Putamen (tissue), 1 donor: ENCODE measurements at regions not wholly inside any gene's neighbourhood (a gene's known extent, or its start where the extent isn't known, plus 50 kb on each side); places are given as distances from the start of the nearest gene placed in this dataset.

Source experiments
- DNase-seq: peaks from one replicate; pipeline ENCODE4 v3.0.0-alpha.2; 2016; ENCODE audit warnings: low spot score

DNA sequence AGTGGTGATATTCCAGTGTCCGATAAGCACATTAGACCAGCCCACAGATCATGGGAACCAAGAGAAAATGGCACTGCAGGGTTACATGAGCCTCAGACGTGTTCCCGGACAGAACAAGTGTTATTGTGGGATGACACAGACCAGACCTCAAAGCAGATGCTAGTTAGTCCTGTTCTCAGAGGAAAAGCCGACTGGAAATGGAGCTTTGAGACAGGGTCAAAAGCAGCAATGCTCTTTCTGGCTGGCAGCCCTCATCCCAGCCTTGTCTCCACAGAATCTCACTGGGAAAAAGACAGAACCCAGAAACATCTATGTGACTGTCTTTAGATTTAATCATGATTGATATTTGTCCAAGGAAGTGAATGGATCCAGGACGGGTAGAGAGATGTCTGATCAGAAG is 506.8 kb downstream of the INSC start:
- DNase-seq, result no peak

DNA sequence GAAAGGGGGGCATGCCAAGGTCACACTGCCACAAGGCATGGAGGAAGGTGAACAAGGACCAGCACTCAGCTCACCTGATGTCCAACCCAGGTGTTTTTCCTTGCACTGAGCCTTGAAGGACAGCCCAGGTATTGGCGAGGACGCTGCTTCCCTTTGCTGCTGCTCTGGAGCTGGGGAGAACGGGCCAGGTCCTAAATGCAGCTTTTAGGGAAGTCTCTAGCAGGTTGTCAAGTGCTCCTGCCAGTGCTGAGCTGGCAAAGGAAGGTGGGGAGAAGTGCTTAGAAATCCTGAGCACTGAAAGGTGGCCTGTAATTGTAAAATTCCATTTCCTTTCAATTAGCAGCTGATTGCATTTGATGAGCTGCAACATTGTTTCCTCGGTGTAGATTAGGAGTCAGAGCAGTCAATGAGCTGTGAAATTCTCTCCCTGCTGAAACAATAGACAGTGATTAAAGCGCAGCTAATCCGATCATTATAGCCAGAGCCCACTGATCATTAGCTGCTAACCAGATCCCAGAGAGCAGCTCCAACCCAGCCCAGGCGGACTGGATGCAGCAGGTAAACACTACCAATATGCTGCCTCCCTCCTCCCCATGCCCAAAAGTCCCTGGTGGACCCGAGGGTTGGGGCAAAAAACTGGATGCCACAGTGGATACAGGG is 507.6 kb downstream of the INSC start:
- no peak for DNase-seq

DNA sequence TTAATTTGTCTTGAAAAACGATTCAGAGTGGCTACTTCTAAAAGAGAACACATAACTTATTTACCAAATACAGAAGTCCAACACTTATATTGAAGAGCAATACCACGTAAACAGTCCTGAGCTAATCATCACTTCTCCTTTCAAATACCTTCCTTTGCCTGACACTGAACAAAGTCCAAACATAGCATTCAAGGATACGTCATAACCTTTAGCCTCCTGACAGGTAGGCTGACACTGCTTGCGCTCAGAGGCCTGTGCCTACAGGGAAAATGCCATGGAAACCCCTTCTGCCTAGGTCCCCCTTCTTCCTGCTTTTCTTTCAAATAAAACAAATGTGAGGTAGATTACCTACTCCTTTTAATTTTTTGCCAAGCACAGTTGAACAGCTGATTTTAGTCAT is 510.0 kb downstream of the INSC start:
- DNase-seq, result no peak

DNA sequence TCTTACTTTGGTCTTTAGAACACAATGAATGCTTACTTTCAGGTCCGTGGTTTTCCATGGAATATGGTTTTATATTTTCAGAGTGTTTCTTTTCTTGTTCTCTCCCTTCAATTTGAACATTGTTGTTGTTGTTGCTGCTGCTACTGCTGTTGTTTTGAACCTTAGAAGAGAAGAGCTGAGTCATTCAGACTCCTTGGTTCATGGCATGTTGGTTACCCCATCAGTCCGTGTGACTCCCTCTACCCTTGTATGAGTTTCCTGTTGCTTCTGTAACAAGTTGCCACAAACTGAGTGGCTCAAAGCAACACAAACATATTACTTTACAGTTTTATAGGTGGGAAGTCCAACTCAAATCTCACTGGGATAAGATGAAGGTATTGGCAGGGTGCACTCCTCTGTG is 511.0 kb downstream of the INSC start:
- no peak for DNase-seq

DNA sequence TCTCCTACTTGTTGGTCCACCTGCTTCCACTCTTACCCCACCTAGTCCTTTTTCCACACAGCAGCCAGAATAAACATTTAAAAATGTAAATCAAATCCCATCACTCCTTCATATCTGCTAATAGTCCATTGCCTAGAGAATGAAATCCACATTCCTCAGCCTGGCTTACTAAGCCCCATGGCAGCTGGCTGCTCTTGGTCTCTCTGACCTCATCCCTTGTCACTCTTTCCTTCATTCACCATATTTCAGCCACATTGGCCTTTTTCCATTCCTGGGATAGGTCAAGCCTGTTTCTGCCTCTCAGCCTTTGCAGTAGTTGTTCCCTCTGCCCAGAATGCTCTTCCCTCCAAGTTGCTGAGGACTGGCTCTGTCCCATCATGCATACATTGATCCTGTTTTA is 512.8 kb downstream of the INSC start:
- no peak for DNase-seq

DNA sequence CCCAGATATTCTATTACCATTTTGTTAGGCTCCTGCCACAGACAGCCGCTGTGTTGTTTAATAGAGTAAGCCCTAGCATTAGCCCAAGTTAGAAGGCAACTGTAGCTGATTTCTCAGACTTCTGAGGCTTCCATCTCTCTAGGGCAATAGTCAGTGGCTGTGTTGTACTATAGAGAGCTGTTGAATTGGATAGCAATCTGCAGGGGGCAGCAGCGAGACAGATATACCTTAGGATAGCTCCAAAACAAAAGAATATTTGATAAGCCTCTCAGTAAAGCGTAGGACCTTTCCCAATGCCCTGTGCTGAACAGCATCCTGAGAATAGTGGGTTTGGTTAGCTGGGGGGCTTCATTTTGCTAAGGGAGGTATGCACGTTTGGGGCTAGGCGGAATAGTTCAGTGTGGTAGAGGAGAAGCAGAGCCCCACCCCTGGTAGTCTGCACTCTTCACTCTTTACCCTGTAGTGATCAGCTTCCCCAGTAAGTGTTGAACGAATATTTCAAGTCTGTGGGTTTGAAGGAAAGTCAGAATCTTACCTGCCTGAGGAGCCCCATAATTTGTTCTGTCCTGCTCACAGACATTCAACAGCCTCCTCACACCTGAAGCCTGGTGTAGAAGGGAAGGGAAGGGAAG is 515.1 kb downstream of the INSC start:
- no peak for DNase-seq

DNA sequence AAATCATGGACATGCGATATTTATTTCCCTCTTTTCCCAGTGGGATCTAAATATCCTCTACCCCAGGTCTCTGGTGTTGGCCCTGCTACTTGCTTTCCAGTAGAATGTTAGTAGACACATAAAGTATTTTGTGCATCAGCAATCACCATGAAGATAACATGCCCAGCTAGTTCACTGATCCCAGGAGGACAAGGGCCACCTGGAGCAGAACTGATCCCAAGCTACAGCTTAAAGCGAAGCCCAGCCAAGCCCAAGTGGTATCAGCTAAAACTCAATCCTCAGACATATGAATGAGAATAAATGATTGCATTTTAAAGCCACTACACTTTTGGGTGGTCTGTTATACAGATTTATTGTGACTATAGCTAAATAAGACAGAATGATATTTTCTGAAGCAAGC is 516.2 kb downstream of the INSC start:
- DNase-seq, result no peak

DNA sequence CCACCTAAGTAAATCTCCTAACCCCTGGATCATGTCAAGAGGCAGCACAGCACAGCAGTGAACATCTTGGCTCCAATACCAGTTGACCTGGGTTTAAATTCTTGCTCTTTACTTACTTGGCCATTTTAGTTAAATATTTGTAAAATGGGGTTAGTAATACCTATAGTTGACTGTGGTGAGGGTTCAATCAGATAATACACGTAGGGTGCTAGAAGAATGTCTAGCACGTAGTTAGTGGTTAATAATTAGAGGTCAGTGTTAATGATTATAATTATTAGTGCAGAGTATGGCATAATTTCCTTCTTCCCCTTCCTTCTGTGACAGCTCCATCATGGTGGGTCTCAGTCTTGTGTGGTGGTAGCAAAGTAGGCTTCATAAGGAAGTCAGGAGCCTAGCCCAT is 520.8 kb downstream of the INSC start:
- no peak for DNase-seq

DNA sequence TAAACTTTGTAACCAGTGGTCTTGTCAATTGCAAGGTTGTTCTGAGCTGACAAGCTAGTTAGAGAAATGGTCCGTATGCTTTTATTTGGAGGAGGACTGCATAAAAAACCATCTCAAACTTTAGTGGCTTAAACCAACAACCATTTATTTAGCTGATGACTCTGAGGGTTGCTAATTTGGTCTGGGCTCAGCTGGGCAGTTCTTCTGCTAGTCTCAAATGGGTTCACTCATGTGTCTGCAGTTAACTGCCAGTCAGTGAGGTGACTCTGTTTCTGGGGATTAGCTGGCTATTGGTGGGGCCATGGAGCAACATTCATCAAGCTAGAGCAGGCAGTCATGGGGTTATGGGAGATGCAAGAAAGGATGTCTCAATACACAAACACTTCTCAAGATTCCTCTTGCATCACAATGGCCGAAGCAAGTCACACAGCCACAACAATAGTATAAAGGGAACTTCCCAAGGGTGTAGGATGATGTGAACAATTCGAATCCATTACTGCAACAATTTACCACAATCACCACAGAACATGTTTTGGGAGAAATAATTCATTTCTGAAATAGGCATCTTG is 521.9 kb downstream of the INSC start:
- DNase-seq, result no peak

DNA sequence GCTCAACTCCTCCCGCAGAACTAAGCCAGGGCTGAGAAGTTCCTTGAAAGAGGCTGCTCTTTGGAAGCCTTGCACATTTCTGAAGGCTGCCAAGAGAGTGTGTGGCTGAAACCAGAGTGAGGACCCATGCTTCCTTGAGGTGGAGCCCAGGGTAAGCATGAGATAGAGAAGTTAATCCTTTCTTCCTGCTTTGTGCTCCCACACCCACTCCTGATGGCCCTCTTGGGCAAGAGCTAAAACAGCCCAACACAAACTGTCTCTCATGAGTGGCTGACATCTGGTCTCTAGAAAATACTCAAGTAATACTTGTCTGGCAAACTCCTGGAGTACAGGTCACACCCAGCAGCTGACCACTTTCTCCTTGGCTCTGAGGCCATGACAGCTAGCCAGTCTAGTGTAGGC is 523.7 kb downstream of the INSC start:
- DNase-seq, result no peak

DNA sequence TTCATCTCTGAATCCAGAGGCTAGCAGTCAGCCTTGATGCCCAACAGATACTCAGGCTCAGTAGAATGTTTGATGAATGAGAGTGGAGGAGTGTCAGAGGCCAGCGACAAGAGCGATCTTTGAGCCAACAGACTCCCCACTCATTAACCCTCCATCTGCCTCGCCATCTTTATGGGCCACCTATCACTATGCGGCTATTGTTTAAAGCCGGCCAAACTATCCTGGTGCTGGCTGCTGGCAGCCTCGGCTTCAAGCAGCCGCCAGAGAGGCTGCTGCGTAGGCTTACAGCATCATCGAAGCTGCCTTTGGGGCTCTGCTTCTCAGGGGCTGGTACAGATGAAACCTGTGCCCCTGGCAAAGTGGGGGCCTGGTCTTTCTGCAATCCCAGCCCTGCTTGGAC is 525.6 kb downstream of the INSC start:
- no peak for DNase-seq

DNA sequence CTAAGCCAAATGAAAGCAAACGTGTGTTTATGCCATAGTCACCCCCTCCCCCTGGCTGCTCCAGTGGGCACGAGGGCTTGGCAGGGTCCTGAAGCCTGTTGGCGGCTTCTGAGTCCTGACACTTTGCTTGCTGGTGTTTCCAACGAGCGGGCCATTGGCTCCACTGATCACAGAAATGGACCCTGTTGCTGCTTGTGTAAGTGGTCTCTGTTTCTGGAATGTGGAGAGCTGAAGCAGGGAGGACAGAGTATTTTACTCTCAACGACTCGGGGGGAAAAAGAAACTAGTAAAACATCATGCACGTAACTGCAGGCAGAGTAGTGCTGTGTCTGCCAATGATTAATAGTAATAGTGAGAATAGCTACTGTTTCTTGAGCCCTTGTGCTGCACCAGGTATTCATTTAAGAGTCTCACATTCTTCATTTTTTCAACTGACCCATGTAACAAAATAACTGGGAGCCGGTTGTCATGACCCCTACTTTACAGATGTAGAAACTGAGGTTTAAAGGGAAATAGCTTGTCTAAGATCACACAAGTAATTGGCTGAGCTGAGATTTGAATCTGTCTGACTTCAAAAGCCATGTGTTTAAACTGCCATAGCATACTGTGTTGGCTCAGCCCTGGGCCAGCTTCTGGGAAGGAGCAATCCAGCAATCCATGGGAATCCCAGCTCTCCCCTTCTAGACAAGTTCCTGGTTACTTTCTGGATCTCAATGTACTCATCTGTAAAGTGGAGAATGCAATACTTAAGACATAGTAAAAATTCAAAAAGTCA is 526.7 kb downstream of the INSC start:
- no peak for DNase-seq

DNA sequence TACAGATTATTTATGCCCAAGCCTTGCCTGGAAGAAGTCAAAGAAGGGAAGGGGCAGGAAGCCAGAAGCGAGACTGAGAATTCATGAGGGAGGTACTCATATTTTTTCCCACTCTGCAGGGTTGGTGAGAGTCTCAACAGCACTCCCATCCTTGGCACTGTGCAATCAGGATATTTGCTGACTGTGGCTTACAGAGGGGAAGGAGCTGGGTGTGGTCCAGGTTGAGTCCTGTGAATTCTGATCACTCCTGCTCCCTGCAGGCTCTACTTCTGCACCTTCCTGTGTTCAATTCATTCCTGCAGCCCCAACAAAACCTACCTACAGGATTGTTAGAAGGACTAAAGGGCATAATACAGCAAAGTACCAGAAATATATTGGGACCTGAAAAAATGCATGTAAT is 530.5 kb downstream of the INSC start:
- no peak for DNase-seq

DNA sequence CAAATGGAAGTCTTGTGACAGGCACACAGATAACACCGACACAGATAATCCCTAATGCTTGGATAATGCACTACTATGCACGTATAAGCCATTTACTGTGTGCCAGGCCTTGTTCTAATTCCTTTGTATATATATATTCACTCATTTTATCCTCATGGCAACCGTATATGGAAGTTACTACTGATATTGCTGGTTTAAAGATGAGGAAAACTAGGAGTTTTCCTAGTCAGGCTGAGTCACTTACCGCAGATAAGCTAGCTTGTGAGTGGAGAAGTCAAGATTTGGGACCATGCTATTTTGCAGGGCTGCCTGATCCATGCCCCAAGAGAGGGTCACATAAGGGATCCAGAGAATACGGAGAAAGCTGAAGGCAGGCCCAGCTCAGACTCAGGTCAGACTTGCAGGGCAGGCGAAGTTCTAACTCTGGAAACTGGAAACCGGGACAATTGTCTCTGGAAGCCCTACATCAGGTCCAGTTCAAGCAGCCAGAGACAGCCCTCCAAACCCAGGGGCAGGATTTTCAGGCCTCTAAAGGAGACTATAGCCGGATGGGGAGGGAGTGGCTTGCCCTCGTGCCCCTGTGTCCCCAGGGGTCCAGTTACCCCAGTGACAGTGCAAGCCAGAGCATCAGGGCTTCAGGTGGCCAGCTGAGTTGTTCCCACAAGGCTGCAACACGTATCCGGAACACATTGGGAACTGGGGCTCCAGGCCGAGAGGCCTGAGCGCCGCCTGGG is 534.8 kb downstream of the INSC start:
- DNase-seq, result no peak

DNA sequence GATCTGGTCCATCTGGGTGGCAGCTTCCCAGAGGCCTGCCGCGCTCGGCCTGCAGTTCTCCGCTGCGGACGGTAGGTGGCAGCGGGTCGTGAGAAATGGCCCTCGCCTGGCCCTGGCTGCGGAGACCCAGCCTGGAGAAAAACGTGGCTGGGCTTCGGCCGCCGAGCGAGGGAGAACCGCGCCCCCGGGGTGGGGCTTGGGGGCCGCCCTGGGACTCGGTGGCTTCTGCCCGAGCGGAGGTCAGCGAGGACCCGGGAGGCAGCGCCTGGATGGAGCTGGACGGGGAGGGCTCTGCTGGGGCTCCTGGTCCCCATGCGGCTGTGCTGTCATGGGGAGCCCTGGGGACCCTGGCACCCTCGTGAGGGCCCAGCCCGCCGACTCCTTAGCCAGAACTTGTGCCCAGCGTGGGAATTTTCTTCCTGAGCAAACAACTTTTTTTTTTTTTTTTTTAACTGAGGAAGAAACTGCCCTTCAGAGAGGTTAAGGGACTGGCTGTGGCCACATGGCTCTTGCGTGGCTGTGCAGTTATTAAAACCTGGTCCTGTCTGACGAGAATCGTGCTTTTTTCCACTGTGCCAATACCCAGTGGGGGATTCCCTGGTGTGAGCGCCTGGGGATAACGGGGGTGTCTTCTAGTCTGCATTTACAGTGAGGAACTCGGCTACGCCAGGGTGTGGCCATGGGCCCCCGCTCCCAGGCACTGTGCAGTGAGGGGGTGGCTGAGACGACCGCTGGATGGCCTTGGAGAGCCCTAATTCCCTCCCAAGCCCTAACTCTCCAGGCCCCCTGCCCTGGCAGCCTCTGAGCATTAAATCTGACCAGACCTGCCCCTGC is 535.6 kb downstream of the INSC start:
- peak; percentile 86 for DNase-seq

DNA sequence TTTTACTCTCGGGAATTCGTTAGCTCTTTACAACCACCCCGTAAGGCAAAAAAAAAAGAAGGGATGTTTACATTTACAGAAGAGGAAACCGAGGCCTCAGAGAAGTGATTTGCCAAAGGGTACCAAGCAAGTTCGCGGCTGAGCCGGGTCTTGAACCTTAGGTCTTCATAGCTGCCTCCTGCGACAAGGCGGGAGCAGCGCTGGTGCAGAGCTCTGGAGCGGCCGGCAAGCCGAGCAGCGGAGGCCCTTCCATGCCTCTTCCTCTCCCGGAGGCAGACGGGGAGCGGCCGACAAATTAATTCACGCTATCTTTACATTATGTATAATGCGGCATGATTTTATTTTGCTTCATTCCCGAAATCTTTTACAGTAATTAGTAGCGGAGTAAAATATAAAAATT is 536.3 kb downstream of the INSC start:
- no peak for DNase-seq

DNA sequence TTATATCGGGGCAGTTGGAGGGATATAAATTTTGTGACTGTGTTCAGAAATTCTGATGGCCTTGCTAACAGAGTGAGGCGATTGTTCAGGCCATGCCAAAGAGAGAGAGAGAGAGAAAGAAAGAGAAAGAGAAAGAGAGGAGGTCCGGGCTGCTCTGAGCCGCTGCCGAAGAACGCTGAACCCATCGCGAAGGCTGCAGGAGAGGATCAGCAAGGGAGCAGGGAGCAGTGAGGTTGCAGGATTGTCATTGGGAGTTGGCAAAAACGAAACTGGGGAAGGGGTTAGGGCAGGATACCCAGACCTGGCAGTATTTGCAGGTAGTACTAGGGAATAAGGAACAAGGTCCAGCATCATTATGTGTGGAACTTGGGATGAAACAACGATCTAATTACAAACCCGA is 537.1 kb downstream of the INSC start:
- DNase-seq, result no peak

DNA sequence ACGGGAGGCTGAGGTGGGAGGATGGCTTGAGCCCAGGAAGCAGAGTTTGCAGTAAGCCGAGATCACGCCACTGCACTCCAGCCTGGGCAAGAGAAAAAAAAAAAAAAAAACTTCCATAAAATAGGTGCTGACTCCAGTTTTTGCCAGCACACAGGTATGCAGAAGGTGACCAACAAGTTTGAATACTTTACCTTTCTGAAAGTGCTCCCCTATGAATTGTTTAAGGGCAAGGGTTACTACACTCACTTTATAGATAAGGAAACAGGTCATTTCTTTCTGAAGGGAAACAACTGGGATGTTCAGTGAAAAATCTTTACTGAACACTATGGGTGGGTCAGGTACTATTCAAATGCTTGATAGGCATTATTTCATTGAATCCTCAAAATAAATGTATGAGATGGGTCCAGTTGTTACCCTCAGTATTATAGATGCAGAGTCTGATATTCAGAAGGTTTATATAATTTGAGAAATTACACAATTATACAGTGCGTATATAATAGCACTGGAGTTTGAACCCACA is 538.5 kb downstream of the INSC start:
- DNase-seq, result no peak

DNA sequence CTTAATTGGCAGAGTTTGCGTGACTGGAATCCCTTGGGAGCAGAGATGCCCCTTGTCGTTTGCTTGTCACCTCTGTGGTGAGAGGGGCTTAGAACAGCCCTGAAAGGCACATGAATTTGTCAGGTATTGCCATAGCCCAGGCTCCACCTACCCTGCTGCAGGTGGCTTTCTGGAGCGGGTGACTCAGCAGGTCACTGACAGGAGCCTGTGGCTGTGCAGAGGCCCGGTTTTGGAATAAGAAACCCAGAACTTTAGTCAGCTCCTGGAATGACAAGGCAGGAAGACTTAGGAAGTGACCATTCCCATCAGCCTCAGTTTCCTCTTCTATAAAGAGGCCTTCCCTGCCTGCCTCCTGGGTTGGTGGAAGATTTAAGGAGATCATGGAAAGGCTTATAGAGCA is 539.7 kb downstream of the INSC start:
- DNase-seq, result no peak

DNA sequence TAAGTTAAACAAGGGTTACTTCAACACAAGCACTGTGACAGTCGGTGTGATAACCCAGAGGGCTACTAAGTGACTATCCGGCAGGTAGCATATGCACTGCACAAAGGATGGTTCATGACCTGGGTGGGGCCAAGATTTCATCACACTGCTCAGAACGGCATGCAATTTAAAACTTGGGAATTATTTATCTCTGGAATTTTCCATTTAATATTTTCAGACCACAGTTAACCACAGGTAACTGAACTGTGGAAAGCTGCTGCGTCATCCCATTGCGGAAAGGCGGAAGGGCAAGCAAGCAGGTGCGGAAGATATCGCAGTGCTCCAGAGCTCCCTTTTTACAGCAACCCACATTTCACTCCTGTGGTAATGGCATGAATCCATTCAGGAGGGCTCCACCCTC is 540.8 kb downstream of the INSC start:
- no peak for DNase-seq

DNA sequence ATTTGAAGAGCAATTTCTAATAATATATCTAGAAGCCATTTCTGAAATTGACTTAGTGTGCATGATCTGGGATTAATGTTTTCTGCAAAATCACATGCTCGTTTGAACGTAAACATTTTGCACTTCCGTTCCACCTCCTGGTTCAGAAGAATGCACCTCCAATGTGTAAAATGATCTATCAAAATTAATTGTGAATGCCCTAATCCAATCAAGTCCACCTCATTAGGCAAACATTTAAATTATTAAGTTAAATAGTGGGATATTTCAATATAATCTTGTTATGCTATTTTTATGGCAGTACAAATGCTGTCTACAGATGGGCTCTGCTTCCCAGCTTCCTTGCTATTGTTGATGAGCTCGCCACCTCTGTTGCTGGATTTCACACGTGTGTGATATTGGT is 542.5 kb downstream of the INSC start:
- DNase-seq, result no peak
